GM19372 (cell line): ENCODE measurements at regions not wholly inside any gene's neighbourhood (a gene's known extent, or its start where the extent isn't known, plus 50 kb on each side); places are given as distances from the start of the nearest gene placed in this dataset.

ENCODE experiments used
- ATAC-seq: cut with Tn5 transposase; IDR thresholded peaks from one replicate; pipeline ENCODE4 v1.9.1; 2021; ENCODE audit warnings: mild to moderate bottlenecking, low read depth, moderate library complexity; ENCODE audit not compliant: unreplicated experiment

DNA sequence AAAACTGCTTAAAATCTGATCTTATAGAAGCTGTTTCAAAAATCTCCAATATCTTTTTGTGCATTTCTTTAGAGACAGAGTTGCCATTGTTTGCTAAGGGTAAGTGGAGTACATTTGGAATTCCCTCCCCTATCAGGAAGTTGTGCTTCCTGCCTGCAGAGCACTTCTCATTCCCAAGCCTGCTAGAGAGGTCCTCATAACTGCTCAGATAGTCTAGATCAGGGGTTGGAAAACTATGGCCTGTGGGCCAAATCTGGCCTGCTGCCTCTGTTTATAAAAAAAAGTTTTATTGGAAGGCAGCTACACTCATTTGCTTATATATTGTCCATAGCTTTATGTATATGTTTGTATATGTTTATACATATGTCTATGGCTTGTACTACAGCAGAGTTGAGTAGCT lies 333.7 kb upstream of the PROK2 start:
- no peak for ATAC-seq

DNA sequence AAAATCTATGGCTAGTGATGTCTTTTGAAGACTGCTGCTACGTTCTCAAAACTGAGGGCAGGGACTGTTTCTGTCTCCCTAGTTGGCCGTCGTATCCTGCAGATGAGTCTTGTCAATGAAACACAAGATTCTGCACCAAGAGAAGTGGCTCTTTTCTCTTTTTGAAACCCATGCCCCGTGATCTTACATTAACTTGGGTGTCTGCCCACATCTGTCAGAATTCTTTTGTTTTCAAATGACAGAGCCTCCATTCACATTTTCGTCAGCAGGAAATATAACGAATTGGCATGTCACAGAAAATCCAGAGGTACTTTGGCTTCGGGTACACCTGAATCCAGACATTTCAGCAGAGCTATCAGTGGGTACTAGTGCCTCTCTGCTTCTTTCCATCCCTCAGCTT lies 331.3 kb upstream of the PROK2 start:
- no peak for ATAC-seq

DNA sequence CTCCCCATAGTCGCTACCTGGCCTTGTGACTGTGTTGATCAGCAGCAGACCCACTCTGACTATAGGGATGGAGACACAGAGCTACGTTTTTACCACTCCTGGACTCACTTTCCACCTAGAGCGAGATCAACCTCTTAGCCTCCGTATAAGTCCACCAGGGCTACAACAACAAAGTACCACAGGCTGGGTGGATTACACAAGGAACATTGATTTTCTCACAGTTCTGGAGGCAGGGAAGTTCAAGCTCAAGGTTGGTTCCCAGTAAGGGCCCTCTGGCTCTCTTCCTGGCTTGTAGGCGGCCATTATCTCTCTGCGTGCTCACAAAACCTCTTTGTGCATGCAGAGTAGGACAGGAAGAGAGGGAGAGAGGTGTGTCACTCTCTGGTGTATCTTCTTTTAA lies 330.4 kb upstream of the PROK2 start:
- ATAC-seq: no peak

DNA sequence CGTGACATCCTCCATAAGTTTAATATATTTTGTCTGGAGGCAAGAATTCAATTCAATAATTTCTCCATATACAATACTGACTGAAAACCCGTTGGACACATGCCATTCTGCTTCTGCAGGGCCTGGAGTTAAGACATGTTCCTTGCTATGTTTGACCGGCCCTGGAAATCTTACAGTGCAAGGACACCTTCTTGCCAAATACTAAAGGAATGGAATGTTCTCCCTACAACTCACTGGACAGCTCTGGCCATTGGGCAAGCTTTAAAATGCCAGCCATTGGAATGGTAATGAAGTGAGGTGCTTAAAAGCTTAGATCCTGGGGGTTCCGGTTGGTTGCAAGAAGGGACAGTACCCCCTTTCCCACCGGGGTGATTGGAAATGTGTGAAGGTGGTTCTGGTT lies 329.8 kb upstream of the PROK2 start:
- ATAC-seq: no peak

DNA sequence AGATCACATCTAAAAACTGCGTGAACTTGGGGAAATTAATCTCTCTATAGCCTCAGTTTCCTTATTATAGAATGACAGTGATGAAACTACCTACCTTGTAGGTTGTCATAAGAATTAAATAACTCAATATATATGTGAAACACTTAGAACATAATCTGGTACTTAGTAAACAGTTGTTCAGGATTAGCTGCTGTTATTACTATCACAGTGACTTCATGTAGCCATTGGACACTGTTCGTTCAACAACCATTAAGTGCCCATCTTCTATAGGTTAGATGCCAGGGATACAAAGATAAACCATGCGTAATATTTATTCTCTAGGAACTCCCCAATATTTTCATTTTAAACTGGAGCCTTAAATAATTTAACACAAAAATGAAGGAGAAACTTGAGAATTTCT lies 329.0 kb upstream of the PROK2 start:
- ATAC-seq: no peak

DNA sequence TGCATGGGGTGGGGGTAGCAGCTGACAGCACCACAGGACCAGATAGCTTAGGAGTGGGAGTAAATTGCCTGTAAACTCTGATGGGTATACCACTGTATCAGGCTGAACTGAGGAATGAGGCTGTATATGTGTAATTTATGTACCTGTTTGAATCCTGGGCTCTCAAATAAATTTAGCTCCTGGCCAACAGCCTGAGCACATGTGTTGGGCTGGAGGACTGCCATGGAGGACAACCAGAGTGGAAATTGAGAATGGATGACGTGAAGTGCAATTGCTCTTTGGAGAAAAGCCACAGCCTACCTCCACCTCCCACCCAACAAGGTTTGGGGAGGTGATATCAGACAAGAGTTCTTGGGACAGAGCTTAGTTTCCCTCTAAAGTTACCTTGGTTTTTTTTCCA lies 328.6 kb upstream of the PROK2 start:
- ATAC-seq: no peak

DNA sequence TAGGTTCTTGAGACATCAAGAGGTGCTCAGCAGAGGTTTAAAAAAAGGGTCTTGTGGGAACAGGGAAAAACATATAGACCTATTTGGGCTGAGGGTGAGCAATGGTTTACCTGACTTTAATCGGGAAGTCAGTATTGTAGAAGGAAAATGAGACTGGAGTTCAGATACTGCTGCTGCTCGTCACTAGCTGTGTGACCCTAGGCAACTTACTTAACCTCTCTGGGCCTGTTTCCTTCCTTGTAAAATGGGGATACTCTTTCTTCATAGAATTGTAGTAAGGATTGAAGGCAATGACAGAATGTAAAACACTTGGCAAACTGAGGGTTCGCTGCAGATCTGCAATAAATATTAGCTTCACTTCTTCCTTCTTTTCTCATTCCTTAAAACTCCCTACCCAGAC lies 327.5 kb upstream of the PROK2 start:
- ATAC-seq: no peak

DNA sequence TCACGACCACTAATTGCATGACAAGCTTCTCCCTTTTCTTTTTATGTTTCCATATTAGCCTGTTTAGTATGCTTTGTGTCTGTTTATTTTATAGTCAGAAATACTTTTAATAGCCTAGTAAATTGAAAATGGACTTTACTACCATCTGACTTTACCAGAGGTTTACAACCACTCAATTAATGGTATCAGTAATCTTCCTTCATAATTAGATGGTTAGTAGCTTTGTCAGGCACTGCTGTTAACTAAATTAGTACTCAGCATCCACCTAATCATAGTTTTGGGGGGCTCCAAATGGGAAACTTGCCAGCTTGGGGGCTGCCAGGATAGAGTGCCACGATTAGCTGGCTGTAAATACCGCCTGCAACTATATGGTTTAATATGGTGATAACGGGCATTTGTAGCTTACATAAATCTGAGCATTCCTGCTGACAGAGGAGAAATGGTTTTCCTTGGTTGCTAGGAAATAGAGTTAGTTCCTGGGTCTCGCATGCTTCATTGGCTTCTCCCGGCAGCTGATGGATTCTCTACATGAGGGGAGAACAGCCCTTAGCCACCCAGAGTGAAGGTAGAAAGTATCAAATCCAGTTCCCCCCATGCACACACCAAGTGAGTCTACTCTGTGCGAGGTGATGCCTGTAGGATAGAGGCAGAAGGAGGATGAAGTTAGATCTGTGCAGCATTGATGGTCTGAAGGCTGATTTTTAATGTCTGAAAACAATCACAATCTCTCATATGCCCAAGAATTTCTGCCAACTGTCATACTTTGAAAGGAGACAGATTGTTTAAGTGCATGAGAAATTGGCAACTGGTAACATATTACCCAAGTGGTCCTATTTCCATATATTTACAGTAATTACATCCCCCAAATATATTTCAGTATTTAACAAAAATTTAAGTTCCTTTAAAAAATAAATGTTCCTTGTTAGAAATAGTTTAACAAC lies 326.6 kb upstream of the PROK2 start:
- ATAC-seq: no peak

DNA sequence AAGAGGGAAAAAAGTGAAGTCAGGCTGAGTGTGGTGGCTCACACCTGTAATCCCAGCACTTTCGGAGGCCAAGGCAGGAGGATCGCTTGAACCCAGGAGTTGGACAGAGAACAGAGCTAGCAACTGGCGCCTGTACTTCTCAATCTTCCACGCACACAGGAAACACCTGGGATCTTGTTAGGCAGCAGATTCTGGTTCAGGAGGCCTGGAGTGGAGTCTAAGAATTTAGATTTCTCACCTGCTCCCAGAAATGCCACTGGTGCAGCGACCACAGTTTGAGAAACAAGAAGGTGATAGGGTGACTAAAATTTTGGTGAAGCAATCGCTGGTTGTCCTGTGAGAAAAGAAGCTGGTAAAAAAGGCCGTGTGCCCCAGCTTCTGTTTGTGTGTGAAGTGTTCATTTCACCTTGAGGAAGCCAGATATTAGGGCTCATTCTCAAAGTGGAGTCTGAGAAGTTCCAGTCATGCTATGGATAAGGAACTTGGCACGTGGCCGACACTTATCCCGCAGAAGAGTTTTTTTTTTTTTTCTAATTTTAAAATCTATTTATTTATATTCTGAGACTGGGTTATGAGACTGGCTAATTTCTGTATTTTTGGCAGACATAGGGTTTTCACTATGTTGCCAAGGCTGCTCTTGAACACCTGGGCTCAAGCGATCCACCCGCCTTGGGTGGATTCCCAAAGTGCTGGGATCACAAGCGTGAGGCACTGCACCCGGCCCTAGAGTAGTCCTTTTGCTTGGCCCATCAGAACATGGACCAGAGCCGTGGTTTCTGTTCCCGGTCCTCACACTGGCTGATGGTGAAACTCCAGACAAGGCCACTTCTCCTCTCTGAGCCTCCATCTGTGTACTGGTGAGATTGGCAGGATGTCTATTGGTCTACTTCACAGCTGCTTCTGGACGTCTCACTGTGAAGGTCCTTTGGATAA lies 324.6 kb upstream of the PROK2 start:
- no peak for ATAC-seq

DNA sequence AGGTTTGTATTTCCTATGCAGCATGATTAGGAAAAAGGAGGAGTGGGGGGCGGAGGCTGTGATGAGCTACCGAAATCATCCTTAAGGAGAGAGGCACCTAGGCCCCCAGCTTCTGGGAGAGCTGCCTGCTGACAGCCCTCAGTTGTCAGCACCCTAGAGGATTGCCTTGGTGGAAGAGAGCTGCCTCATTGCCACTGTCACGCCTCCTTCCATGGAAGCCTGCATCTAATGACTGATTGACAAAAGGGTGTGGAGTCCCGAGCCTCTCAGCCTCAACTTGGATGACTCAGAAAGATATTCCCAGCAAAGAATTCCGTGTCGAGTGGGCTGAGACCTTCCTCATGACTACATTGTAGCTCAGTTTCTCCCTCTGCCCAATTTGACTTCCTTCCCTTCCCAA lies 320.4 kb upstream of the PROK2 start:
- ATAC-seq: no peak

DNA sequence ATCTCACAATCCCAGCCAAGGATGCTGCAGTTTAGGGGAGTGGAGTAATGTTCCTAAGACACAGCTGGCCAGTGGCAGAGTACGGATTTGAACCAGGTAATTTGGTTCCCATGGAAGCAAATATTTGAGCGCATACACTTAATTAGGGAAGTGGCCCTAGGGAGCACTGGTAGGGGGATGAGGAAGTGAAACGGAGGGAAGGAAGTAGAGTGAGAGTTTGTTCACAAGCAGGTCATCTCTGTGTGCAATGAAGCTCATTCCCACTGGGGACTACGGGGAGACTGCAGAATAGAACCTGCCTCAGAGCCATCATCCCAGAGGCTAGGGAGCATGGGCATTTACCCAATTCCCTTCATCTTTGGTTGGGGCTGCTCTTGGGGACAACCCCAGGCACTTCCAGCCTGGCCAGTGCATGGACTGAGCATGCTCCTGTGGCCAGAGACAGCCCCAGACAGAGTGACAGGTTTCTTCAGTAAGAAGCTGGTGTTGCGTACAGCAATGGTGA lies 317.2 kb upstream of the PROK2 start:
- ATAC-seq: peak; percentile 65

DNA sequence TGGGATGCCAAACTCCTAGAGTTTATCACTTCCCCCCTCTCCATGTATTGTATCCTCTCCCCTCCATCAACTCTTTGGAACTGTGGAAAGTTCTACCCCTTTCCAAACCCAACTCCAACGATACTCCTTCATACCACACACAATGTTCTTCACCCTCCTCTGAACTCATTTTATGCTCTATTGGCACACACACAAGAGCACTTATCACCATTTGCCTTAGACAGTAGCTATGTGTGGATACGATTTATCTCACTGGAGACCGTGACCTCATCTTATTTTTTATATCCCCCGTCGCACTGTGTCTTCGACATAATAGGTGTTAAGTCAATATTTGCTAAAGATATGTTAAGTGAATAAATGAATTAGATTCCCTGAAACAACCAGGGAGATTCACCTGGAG lies 316.5 kb upstream of the PROK2 start:
- ATAC-seq: no peak

DNA sequence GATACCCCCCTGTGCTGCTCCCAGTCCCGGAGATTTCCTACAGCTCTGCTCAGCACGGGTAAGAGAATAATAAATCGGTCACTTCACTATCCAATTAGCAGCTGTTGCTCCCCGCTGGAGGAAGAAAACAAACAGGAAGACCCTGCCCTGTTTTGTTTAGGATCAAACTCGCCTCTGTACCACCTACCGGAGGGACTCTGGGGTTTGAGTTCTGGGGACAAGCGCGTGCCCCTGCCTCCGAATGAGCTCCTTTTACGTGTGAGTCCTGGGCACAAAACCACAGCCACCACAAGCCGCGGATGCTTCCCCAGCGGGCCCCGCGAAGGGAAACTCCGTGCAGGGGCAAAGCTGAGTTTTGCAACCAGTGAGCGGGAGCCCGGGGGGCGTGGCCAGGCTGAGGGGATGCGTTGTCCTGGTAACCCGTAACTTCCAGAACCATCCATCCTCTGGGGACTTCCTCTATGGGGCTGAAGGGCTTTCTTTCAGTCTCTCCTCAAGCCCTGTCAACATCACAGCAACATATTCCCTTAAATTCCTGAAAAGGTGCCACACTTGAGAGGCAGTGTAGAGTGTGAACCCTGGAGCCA lies 315.7 kb upstream of the PROK2 start:
- peak; percentile 49 for ATAC-seq

DNA sequence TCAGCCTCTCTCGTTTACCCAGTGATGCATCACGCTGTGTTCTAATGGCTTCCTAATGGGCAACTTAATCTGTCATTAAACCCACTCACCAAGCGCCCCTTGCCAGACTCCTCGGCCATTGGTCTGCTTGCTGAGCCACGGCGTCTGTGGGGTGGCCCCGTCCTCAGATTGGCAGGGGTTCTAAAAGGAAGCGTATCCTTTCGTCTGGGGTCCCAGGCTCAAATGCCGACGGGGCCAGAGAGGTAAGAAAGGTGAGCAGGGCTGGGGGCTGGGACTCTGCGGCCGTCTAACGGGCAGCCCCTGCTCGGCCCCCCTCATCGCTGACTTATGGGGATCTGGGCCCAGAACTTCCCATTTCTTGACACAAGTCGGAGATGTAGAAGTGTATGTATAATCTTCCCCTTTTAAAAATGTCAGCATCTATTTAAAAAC lies 315.1 kb upstream of the PROK2 start:
- ATAC-seq: no peak

DNA sequence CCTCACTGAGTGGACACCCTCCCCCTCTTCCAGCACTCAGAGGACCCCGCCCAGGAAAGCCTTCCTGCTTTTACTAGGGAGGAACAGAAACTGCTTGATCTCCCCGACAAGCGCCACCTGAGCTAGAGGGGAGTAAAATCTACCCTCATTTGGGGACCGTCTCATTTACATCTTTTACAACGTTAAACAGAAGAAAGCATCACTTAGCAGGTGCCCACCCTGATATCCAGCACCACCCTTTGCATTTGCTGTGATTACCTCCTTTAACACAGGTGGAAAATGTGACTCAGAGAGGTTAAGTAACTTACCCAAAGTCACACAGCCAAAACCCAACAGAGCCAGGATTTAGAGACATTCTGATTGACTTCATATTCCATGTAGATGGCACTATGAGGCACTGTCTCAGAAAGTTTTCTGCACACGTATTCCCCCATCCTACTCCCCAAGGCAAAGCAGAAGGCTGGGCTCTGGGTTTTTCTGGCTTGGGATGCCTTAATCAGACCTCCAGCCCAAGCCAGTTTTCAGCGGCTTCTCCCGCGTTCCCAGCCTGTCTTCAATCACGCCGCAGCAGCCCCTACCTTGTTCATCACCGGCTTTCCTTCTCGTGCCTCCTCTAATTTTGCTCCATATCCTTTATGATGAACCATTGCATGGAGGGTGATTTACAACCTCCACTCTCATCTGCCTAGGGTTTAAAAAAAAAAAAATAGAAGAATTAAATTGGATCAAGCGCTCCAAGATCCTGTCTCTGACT lies 314.6 kb upstream of the PROK2 start:
- ATAC-seq: no peak

DNA sequence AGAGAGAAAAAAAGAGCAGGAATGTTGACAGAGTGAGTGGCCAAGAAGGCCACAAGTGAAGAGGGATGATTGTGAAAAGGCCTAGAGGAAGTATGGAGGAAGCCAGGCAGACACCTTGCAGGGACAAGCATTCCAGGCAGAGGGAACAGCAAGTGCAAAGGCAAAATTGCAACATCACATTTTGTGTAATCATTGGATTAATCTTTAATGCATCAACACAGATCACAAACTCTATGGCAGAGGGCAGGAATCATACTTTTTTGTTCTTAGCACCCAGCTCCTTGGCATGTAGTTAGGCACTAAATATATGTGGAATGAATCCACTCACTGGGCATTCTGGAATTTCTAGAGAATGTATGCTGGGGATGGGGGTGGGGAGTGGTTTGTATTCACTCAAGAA lies 312.1 kb upstream of the PROK2 start:
- no peak for ATAC-seq

DNA sequence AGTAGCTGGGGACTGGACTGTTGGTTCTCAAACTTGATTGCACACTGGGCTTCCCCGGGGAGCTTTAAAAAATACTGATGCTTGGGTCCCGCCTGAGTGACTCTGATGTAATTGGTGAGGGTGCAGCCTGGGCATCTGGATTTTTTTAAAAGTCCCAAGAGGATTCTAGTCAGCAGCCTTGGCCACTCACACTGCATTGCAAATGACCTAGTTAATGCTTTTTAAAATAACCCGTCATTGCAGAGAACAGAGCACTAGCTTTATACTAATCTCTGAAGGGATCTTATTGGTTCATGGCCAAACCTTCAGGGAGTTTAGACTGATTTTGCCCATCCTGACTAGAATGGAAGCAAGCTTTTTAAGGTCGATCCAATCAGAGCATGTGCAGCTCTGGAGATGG lies 310.6 kb upstream of the PROK2 start:
- ATAC-seq: no peak

DNA sequence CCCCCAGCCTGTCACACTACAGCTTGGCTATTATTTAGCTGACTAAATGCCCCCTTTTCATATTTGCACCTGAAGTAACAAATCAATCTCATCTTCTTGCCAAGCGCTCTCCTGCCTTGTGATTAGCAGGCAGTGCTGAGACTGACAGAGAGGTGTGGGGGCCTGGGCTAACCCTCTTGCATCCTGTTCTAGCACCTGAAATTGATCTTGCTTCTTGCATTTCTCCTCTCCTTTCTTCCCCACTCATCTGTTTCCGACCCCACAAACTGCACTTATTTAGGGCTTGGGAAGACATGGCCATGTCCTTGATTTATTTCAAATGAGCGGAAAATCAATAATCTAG lies 309.0 kb upstream of the PROK2 start:
- ATAC-seq: no peak

DNA sequence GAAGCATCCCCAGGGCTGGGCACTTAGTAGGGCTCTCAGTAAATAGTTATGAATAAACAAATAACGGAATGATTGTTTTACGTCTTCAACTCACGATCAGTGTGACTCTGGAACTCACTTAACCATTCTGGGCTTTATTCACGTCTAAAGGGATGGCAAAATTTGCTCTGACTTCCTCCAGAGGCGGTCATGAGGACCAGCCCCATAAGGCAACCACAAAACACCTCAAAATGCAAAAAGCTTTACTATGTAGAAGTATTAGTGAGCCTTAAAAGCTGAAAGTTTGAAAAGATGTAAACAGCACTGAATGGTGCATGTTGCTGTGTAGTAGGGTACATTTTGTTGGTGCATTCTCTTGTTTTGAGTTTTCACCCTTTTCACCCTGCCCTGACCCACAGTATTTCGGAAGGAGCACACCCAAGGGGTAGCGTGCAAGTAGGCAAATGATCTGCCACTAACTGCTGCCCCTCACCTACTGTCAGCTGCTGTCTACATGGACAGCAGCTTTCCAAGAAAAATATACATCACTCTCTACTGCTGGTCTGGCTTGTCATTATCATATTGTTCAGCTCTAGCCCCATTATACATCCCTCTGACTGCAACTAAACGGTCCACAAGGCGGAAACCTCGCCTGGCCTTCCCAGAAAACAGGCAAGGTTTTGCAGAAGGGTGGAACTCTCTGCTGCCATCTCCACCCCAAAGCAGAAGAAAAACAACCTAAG lies 308.5 kb upstream of the PROK2 start:
- no peak for ATAC-seq

DNA sequence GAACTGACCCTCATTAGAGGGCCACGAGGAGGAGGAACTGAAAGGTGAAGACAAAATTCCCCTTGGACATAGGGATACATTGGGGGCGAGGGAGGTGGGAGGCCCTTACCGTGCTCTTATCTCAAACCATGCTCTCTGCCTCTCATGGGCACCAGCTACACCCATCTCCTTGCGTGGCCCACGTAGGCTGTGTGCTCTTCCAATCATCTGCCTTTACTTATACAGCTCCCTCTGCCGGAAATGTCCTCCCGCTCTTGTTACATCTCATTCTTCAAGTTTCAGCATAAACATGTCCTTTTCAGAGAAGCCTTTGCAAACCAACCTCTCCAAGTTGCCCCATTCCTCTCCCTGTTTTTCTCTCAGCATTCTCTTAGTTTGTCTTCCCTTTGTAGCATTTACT lies 307.8 kb upstream of the PROK2 start:
- no peak for ATAC-seq
